Left lobe of liver (tissue), 2 donors: ENCODE measurements at regions not wholly inside any gene's neighbourhood (a gene's known extent, or its start where the extent isn't known, plus 50 kb on each side); places are given as distances from the start of the nearest gene placed in this dataset.

ENCODE experiments used
- ATAC-seq: fragments of 200-7000 bp; cut with Tn5 transposase; one replicate; pipeline ENCODE4 v1.9.1; 2020; ENCODE audit warnings: mild to moderate bottlenecking, moderate library complexity
- DNase-seq: peaks from one replicate; pipeline ENCODE4 v3.0.0-alpha.2; 2020; ENCODE audit warnings: low spot score
- donor health status: DM: no; HTN: no; CAD: no; lungs with moderate emphysema.
- donor health status: DM: no; HTN: yes; CAD: no.

DNA sequence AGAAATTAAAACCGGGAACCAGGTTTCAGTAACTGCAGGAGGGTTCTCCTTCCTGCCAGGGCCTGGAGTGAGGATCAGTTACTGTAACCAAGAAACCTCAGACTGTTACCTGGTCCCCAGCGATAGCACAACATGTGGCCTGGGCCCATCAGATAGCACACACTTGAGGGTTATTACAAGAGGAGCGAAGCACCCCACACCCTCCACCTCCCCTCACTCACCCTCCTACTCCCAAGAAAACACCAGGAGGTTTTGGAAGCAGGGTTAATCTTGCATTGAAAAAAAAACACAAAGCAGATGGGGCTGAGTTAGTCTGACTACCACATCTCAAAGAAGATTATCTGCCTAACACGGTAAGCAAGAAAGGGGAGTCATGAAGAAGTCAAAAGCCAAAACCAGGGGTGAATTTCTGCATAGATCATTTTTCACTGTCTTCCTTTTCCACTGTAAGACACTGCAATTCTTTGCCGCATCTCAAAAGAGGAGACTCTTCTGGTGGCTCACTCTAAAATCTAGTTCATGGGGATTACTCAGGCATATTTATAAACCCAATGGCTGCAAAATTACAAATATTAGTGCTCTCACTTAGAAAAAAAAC, 75.9 kb upstream of the DOCK9 start:
- DNase-seq: no peak
- no peak for ATAC-seq

DNA sequence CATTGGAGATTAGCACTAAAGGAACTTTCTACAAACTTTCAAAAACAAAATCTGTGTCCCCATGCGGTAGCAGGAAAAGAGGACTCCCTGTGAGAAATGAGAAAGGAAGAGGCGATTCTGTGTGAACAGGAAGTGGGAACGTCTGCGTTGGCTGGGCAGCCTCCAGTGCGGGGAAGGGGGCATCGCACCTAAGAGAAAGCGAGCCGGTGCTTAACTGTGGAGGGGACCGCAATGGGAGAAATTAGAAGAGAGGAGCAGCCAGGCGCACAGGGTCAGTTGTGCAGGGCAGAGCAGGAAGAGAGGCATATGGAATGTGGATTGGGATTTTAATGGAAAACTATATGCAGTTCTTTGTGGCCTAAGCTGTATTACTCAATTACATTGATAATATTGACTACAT, 77.4 kb upstream of the DOCK9 start:
- ATAC-seq: no peak
- no peak for DNase-seq

DNA sequence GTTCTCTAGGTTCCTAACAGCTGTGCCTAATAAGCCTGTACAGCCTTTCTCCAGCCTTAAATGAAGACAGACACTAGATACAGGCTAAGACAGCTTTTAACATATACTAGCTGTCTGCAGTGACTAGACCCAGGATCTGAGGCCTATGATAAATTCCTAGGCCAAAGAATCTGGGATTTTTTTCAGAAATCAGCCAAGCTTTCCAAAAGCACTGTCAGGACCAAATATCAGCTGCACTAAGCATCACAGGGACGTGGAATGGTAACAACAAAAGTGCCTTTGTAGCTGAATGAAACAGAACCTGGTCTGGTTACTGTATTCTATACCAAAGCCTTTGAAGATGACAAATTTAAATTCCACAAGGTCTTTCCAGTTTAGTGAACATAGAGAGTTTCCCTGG, 77.9 kb upstream of the DOCK9 start:
- DNase-seq (no peak), ATAC-seq (no peak)

DNA sequence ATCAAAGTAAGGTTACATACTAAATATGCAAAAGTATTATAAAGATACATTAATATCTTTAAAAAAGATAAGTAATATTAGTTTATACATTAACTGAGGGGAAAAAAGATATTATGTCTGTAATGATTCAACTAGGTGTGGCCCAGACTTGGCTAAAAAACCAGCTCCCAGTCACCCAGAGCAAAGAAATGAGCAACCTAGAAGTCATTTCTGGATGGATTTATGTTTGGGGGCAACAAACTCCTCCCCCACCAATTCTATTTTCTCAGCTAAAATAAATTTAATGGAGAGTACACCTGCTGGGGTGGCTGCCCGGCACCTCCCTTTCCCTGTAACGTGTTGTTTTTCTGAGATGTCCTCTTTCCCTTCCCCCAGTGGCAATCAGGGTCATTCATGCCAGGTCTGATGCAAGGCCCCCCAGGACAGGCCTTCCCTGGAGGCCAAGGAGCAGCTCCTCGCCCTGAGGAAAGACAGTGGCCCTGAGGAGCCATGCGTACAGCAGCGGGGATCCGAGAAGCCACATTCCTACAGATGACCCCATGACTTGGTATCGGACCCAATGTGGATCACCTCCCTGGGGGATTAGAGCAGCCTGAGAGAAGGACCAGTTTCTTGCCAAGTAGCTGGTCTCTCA, 78.6 kb upstream of the DOCK9 start:
- ATAC-seq: no peak
- no peak for DNase-seq

DNA sequence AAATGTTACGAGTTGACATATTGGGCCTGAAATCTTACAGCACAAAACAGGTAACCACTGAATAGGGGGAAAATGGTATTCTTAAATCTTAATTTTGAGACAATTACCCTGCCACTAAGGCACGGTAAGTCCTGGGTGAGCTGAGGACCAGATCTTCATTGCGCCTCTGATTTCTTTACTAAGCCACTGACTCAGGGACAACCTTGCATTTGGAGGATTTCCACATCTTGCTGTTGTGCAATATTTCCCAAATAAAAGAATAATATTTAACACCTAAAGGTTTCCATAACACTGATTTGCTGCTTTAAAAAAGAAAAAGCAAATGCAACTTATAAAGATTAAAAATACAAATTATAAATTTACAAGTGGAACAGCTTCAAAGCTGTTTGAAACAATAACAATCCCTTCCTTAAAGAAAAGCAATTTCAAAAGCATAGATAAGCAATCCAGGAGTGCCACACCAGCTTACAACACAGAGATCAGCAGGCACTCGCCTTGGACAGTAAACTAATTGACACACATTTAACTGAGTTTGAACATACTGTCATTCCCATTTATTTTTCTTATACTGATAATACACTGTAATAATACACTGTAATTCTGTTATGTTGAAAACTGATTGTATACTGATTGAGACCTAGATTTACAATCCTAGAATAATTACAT, 79.6 kb upstream of the DOCK9 start:
- DNase-seq (no peak), ATAC-seq (peak; percentile 65)

DNA sequence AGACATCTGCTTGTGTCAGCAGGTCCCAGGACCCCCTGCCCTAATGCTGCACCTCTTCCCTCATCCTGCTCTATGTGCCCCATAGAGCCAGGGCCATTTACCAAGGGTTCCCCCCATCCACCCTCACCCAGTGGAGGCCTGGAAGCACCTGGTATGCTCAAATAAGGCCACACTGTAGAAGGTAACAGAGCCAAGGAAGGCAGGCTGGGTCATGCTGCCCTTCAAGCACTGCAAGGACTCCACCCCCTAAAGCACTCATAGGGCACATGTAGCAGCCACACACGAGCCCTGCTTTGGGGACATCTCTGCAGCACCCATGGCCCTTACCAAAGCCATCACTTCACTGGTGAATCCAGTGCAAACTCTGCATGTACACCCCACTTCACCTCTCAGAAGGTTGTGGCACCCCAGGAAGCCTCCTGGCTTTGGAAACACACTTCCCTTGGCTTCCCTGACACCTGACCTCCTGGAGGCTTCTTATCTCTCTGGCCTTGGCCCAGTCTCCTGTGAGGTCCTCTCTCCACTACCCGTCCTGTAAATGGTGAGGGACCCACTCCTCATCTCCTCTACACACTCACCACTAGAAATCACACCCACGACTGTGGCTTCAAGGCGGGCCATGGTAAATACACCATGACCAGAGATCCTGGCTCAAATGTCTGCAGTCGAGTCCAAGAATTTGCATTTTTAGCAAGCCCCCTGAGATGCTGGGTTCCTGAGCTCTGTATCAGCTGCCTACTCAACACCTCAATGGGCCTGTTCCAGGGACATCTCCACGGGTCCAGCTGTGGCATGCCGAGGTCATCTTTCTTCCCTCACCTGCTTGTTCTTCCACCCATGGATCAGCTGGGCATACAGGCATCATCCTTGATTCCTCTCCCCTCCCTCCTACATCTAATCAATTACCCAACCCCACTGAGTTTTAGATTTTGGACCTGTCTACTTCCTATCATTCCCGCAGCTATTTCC, 80.9 kb upstream of the DOCK9 start:
- peak; percentile 42 for ATAC-seq
- DNase-seq: no peak

DNA sequence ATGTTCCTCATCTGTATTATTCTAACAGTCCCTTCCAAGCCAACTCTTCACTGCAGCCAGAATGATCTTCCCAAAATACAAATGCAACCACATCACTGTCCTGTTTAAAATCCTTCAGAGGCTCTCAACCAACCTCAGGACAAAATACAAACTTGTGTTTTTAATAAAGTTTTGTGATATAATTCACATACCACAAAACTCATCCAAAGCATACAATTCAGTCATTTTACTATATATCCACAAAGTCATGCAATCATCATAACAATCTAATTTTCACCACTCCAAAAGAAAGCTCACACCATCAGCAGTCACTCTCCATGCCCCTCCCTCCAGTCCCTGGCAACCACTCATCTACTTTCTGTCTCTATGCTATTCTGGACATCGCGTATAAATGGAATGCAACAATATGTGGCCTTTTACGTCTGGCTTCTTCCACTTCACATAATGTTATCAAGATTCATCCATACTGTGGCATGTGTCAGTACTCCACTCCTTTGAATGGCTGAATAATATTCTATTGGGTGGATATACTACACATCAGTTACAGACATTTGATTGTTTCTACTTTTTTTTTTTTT, 81.7 kb upstream of the DOCK9 start:
- DNase-seq: no peak
- ATAC-seq: no peak

DNA sequence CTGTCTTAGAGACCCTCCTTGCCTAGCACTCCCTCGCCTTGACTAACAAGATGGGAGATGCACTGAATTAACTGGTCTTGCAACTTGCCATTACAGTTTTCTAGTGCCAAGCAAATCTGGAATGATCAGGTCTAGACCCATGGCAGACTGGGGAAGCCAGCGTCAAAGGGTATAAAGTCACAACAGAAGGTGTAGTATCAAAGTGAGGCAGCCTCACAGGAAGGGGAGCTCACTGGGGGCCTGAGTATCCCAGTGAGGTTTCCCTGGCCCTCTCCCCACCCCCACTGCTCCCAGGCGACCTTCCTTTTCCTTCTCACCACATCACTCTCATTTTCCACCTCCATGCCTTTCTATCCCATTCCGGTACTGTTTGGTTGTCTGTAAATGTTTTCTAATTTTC, 83.5 kb upstream of the DOCK9 start:
- DNase-seq (no peak), ATAC-seq (no peak)

DNA sequence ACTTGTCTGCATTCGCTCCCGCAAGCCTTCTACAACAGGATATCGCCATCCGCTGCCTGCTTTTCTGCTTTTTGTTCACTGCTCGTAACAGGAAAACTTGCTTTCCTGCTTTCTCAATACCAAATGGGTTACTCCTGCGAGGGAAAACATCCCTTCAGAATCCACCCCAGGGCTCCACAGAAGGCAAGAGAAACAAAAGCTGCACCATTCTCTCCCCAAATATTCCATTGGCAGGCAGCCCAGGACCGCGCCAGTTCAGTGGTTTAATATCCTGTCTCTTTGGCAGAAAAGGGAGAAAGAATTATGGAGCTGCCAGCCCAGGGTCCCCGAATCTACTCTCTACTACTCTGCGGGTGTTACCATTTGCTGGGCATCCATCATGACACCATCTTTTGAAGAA, 84.7 kb upstream of the DOCK9 start:
- DNase-seq: no peak

DNA sequence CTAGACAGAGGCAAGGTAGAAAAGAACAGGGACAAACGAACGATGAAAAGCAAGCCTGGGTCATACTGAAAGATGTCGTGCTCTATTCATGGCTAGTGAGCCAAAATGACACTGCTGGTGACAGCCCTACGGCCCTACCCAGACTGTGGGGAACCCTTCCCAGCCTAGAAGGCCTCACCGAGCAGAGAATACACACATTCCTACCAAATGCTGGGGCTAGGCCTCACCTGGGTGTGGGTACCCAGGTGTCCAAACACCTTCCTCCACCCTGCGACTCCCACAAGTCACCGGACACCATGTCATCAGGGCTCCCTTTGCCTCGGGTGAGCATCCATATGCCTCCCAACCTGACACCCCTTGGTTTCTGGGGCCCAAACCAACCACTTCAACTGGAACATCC, 85.3 kb upstream of the DOCK9 start:
- DNase-seq (no peak), ATAC-seq (no peak)

More for the DNA sequence above, 84.7 kb upstream of the DOCK9 start:
- no peak for ATAC-seq

DNA sequence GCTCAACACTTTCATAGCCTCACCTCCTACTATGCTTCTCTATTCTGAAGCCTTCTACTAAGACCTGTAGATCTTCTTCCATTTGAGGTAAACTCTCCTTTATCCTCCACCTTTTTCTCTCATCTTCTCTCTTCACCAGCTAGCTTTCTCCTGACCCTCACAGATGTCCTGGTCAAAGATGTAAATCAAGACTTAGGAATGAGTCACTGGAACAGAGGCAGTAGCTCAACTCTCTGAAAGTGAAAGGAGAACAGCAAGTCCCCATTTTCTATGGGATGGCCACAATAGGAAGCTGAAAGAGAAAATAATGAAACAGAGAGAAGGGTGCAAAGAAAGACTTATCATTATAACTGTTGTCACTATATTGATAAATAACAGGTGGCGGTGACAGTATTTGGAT, 86.1 kb upstream of the DOCK9 start:
- no peak for DNase-seq
- ATAC-seq: no peak

DNA sequence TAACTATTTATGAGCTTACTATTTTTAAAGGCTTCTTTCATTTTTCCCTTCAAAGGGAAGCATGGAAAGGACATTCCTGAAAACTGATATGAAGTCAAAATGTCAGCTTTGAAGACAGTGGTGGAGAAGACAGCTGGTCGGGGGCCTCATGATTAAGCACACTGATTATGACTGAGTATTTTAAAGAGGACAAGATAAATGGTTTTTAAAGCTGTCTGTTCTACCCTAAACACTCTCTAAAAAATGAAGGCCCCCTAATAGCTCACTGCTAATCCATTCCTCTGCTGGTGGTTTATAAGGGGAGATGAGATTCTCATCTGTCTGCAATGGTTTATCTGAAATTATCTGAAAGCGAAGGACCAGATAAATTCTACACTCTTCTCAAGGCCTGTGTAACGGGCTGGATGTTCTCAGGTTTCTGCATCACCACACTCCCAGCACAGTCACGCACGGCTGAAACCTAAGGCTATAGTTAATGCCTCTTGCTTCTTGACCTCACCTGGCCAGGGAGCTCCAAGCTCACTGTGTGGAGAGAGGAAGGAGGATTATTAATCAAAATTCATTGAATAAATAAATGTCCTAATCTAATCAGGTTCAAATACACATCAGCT, 86.9 kb upstream of the DOCK9 start:
- DNase-seq: no peak

DNA sequence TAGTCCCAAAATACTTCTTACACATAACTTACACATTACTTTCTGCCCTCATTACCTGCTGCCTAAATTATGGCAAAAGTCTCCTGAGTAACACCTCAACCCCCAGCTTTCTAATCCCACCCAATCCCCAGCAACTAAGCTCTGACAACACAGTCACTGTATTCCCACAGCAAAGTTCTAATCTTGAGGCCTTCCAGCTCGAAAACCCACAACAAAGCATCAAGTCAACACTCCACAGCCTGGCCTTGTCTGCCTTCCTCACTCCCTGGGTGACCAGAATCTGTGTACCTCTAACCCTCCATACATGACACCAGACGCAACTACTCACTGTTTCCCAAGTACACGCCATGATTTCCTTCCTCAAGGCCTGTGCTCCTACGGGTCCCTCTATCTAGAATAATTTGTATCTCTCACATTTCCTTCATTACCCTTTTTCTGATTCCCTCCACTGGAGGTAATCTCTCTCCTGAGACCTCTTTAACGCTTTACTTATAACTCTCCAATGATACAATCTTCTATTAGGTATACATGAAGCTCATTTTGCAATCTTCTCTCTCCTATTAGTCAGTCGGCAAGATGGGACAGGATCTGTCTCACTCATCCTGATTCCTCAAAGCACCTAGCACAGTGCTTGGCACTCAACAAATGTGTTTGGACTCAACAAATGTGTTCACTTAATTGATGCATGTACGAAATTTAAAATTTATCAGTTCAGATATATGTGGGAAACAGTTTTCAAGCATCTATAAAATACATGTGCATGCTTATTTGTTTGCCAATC, 87.6 kb upstream of the DOCK9 start:
- DNase-seq: no peak
- ATAC-seq: no peak

More for the DNA sequence above, 86.9 kb upstream of the DOCK9 start:
- ATAC-seq: no peak

DNA sequence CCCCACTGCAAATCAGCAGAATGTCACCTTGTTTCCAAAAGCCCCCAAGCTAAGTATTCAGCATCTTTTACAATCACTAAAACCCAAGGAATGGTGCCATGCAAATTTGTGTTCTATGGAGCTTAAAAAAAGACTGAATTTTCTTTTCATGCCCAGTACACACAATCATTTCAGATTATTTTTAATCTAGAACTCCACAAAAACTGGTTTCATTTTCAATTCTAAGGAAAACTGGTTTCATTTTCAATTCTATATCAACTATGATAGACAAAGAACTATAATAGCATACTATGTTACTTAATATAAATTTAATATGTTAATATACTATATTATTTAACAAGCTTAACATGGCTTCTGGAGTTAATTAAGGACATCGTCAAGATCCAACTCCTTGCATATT, 88.4 kb upstream of the DOCK9 start:
- DNase-seq (no peak), ATAC-seq (peak; percentile 36)

DNA sequence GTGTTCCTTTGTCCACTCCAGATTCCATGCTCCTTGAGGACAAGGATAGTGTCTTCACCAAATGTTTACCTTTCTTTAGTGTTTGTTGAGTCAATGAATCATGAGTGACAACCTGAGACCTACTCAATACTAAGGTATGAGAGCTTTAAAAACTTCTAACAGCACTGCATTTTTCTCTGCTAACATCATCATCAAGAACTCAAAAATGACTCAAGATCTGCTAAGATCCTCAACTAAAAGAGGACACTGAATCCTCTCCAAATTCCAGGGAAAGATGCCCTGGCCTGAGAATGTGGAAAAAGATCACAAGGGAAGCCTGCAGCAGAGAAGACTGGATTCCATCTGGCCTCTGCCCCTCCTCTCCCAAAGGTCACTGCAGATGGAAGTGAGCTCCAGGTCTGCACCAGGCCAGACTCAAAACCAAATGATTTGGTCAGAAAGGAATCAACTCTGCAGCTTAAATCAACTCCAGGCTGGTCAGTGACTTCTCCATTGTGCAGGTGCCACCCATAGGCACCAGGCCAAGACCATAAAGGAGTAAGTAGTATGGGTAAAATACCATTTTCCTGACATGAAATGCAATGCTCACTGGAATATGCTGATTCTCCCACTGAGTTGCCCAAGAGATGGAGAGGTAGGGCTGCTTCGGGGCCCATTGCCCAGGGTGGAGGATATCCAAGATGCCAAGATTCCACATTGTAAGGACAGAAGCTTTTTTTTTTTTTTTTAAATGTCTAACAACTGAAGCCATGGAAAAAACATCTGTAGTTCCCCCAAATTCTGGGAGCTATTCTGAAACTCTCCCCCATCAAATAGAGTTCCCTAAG, 89.5 kb upstream of the DOCK9 start:
- no peak for ATAC-seq
- DNase-seq: no peak

DNA sequence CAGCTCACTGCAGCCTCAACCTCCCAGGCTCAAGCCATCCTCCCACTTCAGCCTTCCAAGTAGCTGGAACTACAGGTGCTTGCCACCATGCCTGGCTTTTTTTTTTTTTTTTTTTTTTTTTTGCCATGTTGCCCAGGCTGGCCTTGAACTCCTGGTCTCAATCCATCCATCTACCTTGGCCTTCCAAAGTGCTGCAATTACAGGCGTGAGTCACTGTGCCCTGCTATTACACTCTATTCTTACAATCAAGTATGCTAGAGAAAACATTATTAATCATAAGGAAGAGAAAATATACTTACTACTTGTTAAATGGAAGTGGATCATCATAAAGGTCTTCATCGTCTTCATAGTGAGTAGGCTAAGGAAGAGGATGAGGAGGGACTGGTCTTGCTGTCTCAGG, 93.3 kb upstream of the DOCK9 start:
- ATAC-seq: no peak
- no peak for DNase-seq

DNA sequence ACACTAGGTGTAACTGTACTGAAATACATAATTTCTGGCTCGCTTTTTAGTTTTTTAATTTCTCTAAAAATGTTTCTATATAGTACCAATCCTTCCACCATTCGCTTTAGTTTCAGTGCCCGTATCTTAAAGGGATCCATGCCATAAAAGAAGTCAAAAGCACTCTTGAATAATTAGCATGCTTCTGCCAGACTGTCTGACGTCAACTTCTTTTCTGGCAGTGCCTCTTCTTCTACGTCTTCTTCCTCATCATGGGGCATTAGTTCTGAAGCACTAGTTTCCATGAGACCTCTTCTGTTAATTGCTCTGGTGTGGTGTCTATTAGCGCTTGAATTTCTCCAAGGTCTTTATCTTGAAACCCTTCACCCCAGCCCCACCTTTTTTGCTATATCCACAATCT, 93.8 kb upstream of the DOCK9 start:
- ATAC-seq (no peak), DNase-seq (no peak)

DNA sequence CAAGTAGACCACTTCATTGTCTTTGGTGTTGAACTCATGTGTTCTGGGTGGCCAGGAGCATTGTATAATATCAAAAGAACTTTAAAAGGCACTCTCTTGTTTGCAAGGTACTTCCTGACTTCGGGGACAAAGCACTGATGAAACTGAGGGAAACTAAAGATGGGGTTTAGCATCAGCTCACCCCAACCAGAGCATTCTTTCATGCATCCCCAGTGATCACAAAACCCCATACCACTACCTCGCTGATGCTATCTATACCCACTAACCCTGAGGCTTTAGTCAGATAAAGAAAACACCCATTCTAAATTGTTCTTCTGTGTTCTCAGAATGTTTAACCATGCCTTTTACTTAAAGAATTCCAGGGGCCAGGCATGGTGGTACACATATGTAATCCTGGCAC, 94.5 kb upstream of the DOCK9 start:
- no peak for ATAC-seq
- DNase-seq: no peak

DNA sequence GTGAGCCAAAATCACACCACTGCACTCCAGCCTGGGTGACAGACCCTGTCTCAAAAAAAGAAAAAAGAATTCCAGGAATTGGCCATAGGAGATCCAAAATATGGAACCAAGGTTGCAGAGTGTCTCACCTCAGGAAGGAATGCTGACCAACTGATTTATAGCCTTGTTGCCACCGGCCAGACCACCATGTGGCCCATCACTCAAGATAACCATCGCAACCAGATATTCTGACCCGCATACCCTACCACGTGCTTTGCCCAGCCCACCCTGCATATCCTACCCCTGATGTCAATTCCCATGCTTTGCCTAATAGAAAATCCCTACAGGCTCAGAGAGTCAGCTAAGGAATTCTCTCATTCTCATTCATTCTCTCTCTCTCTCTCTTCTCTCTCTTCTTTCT, 95.1 kb upstream of the DOCK9 start:
- DNase-seq (no peak), ATAC-seq (no peak)
